ENCODE measurements at regions not wholly inside any gene's neighbourhood (a gene's known extent, or its start where the extent isn't known, plus 50 kb on each side); places are given as distances from the start of the nearest gene placed in this dataset.

- TF ChIP-seq, protein P1, sequence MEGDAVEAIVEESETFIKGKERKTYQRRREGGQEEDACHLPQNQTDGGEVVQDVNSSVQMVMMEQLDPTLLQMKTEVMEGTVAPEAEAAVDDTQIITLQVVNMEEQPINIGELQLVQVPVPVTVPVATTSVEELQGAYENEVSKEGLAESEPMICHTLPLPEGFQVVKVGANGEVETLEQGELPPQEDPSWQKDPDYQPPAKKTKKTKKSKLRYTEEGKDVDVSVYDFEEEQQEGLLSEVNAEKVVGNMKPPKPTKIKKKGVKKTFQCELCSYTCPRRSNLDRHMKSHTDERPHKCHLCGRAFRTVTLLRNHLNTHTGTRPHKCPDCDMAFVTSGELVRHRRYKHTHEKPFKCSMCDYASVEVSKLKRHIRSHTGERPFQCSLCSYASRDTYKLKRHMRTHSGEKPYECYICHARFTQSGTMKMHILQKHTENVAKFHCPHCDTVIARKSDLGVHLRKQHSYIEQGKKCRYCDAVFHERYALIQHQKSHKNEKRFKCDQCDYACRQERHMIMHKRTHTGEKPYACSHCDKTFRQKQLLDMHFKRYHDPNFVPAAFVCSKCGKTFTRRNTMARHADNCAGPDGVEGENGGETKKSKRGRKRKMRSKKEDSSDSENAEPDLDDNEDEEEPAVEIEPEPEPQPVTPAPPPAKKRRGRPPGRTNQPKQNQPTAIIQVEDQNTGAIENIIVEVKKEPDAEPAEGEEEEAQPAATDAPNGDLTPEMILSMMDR (IDR thresholded peaks at IDR 0.05; ENCODE audit: low read depth, low read length): no peak
- no peak for DNase-seq (ENCODE audit: extremely low read depth, low read depth)
These were observed 412.9 kb upstream of the SALL3 start for GRCh38 chr18:78566720-78567119.

GRCh38 chr18:78571063-78571785 lies 408.4 kb upstream of the SALL3 start:
- TF ChIP-seq, protein P1 (IDR thresholded peaks at IDR 0.05; ENCODE audit: low read depth, low read length): no peak
- DNase-seq (ENCODE audit: extremely low read depth, low read depth): no peak

GRCh38 chr18:78571831-78572347 lies 407.7 kb upstream of the SALL3 start:
- TF ChIP-seq, protein P1 (IDR thresholded peaks at IDR 0.05; ENCODE audit: low read depth, low read length): no peak
- DNase-seq (ENCODE audit: extremely low read depth, low read depth): no peak

DNA sequence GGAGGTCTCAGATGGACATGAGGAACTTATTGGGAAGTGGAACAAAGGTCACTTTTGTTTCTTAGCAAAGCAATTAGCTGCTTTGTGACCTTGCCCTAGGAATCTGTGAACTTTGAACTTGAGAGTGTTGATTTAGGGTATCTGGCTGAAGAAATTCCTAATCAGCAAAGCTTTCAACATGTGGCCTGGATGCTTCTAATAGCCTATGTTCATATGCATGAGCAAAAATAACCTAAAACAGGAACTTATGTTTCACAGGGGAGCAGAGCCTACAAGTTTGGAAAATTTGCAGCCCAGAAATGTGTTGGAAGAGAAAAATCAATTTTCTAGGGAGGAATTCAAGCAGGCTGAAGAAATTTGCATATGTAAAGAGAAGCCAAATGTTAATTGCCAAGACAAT lies 405.8 kb upstream of the SALL3 start:
- DNase-seq (ENCODE audit: extremely low read depth, low read depth): no peak
- TF ChIP-seq, protein P1 (IDR thresholded peaks at IDR 0.05; ENCODE audit: low read depth, low read length): no peak

GRCh38 chr18:78576967-78577366 lies 402.7 kb upstream of the SALL3 start:
- TF ChIP-seq, protein P1 (IDR thresholded peaks at IDR 0.05; ENCODE audit: low read depth, low read length): no peak
- DNase-seq (ENCODE audit: extremely low read depth, low read depth): no peak

- TF ChIP-seq, protein P1 (IDR thresholded peaks at IDR 0.05; ENCODE audit: low read depth, low read length): no peak
- DNase-seq (ENCODE audit: extremely low read depth, low read depth): no peak
These were observed 400.2 kb upstream of the SALL3 start for GRCh38 chr18:78579449-78579848.

DNA sequence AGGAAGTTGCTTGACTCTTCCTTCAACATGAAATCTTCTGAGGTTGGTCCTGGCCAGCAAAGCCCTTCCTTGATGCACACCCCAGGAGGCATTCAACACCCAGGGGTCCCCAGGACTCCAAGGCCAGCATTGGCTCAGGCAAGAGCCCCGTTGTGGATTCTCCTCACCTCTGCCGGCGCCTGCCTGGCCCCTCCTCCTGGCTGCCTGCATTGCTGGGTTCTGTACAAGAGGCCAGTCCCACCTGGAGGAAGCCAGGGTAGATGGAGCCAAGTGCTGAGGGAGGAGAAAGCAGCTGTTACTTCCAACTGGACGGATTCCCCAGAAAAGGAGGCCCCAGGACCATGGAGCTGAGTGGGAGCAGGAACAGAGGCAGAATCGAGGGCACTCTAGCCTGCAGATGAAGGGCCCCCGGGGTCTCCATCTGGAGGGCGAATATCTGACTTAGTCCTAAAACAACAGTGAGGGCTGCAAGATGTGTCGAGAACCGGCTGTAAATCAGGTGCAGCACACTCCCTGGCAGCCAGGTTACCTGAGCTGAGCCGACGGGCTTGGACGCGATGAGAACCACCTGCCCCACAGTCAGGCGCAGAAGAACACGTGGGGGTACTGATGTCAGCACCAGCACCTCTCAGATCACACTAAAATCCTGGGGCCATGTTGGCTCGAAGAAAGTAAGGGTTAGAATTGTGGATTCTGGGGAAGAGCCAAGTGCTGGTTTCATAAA lies 399.6 kb upstream of the SALL3 start:
- DNase-seq (ENCODE audit: extremely low read depth, low read depth): no peak
- TF ChIP-seq, protein P1 (IDR thresholded peaks at IDR 0.05; ENCODE audit: low read depth, low read length): no peak

All from AG09319 (cell line).